Spleen (tissue), 11 donors: ENCODE measurements at regions not wholly inside any gene's neighbourhood (a gene's known extent, or its start where the extent isn't known, plus 50 kb on each side); places are given as distances from the start of the nearest gene placed in this dataset.

Experiments
- DNase-seq: peaks from one replicate; pipeline ENCODE4 v3.0.0-alpha.2; 2020
- H3K27ac ChIP-seq, 8 donors: fragments of 200-600 bp; sonication (generic) in 7 of 8; 1 replicate in 4 of 8; 2 replicates in 4 of 8; pipeline versions ENCODE4 v1.5.0 to v1.8.0; 2016 to 2021; ENCODE audit warnings: inconsistent platforms in 4 of 8, mild to moderate bottlenecking in 4 of 8, moderate library complexity in 1 of 8
- H3K27me3 ChIP-seq, 7 donors: fragments of 200-600 bp; sonication (generic) in 6 of 7; replicated peaks in 1 of 7; 1 replicate in 4 of 7; 2 replicates in 3 of 7; pipeline versions ENCODE4 v1.5.0 to v1.8.0; 2016 to 2021; ENCODE audit warnings: inconsistent platforms in 3 of 7, mild to moderate bottlenecking in 1 of 7
- H3K36me3 ChIP-seq, 6 donors: fragments of 200-600 bp; sonication (generic) in 5 of 6; 1 replicate in 4 of 6; 2 replicates in 2 of 6; pipeline versions ENCODE4 v1.5.0 to v1.8.0; 2016 to 2021; ENCODE audit warnings: inconsistent platforms in 2 of 6
- H3K4me1 ChIP-seq, 6 donors: fragments of 200-600 bp; sonication (generic) in 5 of 6; 1 replicate in 3 of 6; 2 replicates in 3 of 6; pipeline versions ENCODE4 v1.5.0 to v1.8.0; 2016 to 2021; ENCODE audit warnings: inconsistent platforms in 3 of 6
- H3K4me3 ChIP-seq, 8 donors: fragments of 200-600 bp; sonication (generic) in 7 of 8; 1 replicate in 4 of 8; 2 replicates in 4 of 8; pipeline versions ENCODE4 v1.5.0 to v1.8.0; 2016 to 2021; ENCODE audit warnings: inconsistent platforms in 4 of 8, mild to moderate bottlenecking in 4 of 8, moderate library complexity in 2 of 8
- H3K9me3 ChIP-seq, 8 donors: fragments of 200-600 bp; sonication (generic) in 7 of 8; 1 replicate in 4 of 8; 2 replicates in 4 of 8; pipeline versions ENCODE4 v1.5.0 to v1.8.0; 2016 to 2021; ENCODE audit warnings: inconsistent platforms in 4 of 8
- POLR2A ChIP-seq, 3 donors: fragments of 450-650 bp; IDR thresholded peaks; one replicate each; pipeline ENCODE4 v1.5.1; 2017; ENCODE audit warnings: antibody characterized with exemption in 3 of 3, mild to moderate bottlenecking in 1 of 3
- POLR2AphosphoS5 ChIP-seq, 3 donors: sonication (generic); formaldehyde crosslinking; IDR thresholded peaks; one replicate each; pipeline ENCODE4 v1.5.1; 2017; ENCODE audit warnings: antibody characterized with exemption in 3 of 3
- WGBS, 5 donors: extraction: QIAGEN DNeasy Blood & Tissue Kit in 3 of 5; methylation state at CpG; one replicate each; pipeline versions ENCODE4 v1.1.5 to v1.1.7; 2013 to 2018; 5-methylcytosine and 5-hydroxymethylcytosine counted together
- intact Hi-C: fragments of 100-400 bp; cut with DNase I; formaldehyde crosslinking; loops from one replicate; pipeline ENCODE4 v1.15.0; 2023; ENCODE audit warnings: low total_unique reads
- TF ChIP-seq, protein P1 (sequence below), 11 experiments: fragments of 200-600 bp in 7 of 11; fragments of 450-650 bp in 4 of 11; sonication (generic) in 4 of 11; IDR thresholded peaks in 8 of 11; conservative IDR thresholded peaks in 3 of 11; 1 replicate in 7 of 11; 2 replicates in 4 of 11; pipeline versions ENCODE4 v1.4.0 to v1.8.0; 2016 to 2021; ENCODE audit warnings: antibody characterized with exemption in 11 of 11, inconsistent platforms in 4 of 11, mild to moderate bottlenecking in 1 of 11
- donor health status: healthy with polysubstance abuse.
- donor health status: DM: no; HTN: no; CAD: no; lungs with moderate emphysema.
- donor health status: DM: no; HTN: no; CAD: no.
- donor health status: Bipolar disorder and iron deficiency.
- donor health status: healthy.
- donor health status: DM: no; HTN: no; CAD: no.
- donor health status: DM: yes; HTN: yes; CAD: no.

DNA sequence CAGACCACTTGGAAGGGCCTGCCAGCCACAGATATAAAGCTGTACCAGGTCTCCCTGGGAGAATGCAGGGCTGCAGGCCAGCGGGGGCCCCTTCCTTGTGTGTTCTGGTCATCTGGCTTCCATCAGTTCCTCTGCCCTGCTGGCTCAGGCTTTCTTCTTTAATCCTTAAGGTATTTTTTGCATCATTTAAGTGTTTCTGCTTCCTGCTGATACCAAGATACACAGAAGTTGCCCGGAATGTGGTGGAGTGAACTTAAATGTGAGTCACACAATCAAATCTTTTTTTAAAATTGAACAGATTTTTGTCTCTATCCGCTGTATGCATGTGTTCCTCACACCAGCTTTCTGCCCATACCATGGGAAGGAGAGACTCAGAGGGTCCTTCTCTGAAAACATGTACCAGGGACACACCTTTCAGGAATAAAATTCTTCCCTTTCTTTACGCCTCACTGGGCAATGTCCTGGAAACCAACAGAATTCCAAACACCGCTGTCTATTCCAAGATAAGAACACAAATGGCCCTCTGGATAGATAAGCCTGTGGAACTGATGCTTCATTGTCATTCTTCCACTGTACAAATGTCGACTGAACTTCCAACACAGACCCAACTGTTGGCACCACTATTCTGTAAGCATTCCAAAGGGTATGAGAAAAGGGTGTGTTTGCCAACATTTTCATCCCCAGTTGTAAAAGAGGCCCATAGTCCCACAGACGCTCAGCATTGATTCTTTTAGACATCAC lies 206.2 kb upstream of the MYLIP start:
- Histone ChIP-seq H3K9me3 (no peaks in the 10 kb centered on the region), H3K4me1 (no peaks in the 10 kb centered on the region), H3K27ac (no peak overlapping the region), H3K27me3 (no peaks in the 10 kb centered on the region), H3K36me3 (no peaks in the 10 kb centered on the region), H3K4me3 (no peak overlapping the region)
- TF ChIP-seq, protein P1, sequence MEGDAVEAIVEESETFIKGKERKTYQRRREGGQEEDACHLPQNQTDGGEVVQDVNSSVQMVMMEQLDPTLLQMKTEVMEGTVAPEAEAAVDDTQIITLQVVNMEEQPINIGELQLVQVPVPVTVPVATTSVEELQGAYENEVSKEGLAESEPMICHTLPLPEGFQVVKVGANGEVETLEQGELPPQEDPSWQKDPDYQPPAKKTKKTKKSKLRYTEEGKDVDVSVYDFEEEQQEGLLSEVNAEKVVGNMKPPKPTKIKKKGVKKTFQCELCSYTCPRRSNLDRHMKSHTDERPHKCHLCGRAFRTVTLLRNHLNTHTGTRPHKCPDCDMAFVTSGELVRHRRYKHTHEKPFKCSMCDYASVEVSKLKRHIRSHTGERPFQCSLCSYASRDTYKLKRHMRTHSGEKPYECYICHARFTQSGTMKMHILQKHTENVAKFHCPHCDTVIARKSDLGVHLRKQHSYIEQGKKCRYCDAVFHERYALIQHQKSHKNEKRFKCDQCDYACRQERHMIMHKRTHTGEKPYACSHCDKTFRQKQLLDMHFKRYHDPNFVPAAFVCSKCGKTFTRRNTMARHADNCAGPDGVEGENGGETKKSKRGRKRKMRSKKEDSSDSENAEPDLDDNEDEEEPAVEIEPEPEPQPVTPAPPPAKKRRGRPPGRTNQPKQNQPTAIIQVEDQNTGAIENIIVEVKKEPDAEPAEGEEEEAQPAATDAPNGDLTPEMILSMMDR (IDR thresholded peaks at IDR 0.05 in 8 of 11, conservative IDR thresholded peaks at IDR 0.05 in 3 of 11), result no peak
- TF ChIP-seq POLR2A (IDR thresholded peaks at IDR 0.05) (no peak), POLR2AphosphoS5 (IDR thresholded peaks at IDR 0.05) (no peak)
- intact Hi-C loops, result no loop called here
- no peak for DNase-seq
- WGBS, 5 donors, result 50 to 65% (median 52%) methylated on average over 7 of the region's 7 CpGs

DNA sequence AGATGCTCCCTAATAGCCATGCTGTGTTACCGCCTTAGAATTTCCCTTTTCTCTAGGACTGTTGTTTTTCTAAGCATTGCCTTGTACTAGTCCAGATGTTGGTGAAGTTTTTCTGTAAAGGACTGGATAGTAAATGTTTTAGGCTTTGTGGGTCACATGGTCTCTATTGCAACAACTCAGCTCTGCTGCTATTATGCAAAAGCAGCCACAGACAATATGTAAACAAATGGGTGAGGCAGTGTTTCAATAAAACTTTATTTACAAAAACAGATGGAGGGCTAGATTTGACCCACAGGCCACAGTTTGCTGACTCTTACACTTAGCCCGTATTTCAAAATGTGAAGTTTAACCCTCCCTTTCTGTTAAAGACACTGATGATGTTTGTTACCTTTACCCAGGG lies 207.6 kb upstream of the MYLIP start:
- intact Hi-C loops, result no loop called here
- no peak for DNase-seq
- Histone ChIP-seq H3K4me3 (no peak overlapping the region), H3K4me1 (no peaks in the 10 kb centered on the region), H3K9me3 (no peaks in the 10 kb centered on the region), H3K27ac (no peak overlapping the region), H3K36me3 (no peaks in the 10 kb centered on the region), H3K27me3 (no peaks in the 10 kb centered on the region)
- 93 to 98% (median 94%) methylated on average over 2 of the region's 2 CpGs for WGBS, 5 donors
- TF ChIP-seq POLR2AphosphoS5 (IDR thresholded peaks at IDR 0.05) (no peak), POLR2A (IDR thresholded peaks at IDR 0.05) (no peak)
- TF ChIP-seq, protein P1 (IDR thresholded peaks at IDR 0.05 in 8 of 11, conservative IDR thresholded peaks at IDR 0.05 in 3 of 11), result no peak

DNA sequence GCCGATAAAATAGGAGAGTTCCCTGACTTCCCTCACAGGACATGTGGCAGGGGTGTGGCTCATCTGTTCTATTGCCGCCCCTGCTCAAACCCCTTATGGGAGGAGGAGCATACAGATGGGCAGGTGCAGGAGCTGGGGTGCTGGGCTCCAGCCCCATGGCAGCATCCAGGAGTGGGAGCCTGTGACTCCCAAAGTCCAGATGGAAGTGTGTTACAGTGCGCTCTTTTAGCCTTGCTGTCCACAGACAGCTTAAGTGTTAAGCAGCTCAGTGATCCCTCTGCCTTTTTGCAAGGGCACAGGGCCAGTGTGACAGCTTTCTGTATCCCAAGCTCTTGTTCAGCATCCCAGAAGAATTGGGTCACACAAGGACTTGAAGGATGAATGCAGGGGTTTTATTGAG lies 212.3 kb upstream of the MYLIP start:
- H3K9me3 ChIP-seq, result no peaks in the 10 kb centered on the region
- no peak overlapping the region for H3K27ac ChIP-seq
- WGBS, 5 donors, result 95 to 100% (median 99%) methylated on average over 1 to 3 of the region's 3 CpGs
- intact Hi-C loops, result no loop called here
- TF ChIP-seq POLR2AphosphoS5 (IDR thresholded peaks at IDR 0.05) (no peak), POLR2A (IDR thresholded peaks at IDR 0.05) (no peak)
- TF ChIP-seq, protein P1 (IDR thresholded peaks at IDR 0.05 in 8 of 11, conservative IDR thresholded peaks at IDR 0.05 in 3 of 11), result no peak
- peaks cover 0 to 9% (median 0%) of the 10 kb centered on the region in 6 donors for H3K4me1 ChIP-seq
- H3K4me3 ChIP-seq, result no peak overlapping the region
- no peak for DNase-seq
- no peaks in the 10 kb centered on the region for H3K27me3 ChIP-seq
- H3K36me3 ChIP-seq, result no peaks in the 10 kb centered on the region

DNA sequence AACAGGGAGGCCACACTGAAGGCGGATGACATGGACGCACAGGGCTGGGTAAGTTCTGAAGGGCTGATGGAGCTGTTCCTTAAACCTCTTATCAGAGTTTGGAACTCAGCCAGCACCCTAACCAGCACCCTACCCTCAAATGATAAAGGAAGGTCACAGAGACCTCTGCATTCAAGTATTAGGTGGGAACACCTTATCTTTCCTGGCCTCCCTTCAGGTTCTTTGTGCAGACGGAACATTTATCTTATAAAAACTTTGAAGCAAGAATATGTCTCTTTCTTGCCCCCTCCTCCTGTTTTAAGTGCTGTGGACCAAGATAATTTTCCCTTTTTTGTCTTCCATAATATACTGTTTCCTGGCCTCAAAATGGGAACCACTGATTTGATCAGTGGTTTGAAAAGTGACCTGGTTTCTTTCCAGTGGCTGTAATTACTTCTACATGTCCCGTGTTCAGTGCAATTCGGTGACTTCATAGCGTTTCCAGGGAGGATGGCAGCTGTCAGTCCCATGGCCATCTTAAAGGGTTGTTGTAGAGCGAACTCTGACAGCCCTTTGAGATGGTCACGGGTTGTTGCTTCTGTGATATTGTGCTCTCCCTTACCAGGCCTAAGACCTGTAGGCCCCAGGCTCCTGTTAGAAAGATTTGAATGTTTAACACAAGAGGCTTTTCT lies 213.2 kb upstream of the MYLIP start:
- Histone ChIP-seq H3K36me3 (no peaks in the 10 kb centered on the region), H3K27me3 (no peaks in the 10 kb centered on the region), H3K4me3 (no peak overlapping the region), H3K27ac (no peak overlapping the region), H3K9me3 (no peaks in the 10 kb centered on the region), H3K4me1 (peaks cover 0 to 9% (median 0%) of the 10 kb centered on the region in 6 donors)
- no peak for DNase-seq
- intact Hi-C loops, result no loop called here
- WGBS, 5 donors, result 92 to 98% (median 96%) methylated on average over 8 of the region's 8 CpGs
- TF ChIP-seq POLR2A (IDR thresholded peaks at IDR 0.05), result no peak
- TF ChIP-seq, protein P1 (IDR thresholded peaks at IDR 0.05 in 8 of 11, conservative IDR thresholded peaks at IDR 0.05 in 3 of 11), result no peak
- TF ChIP-seq POLR2AphosphoS5 (IDR thresholded peaks at IDR 0.05), result no peak
